H9 (cell line): ENCODE measurements at regions not wholly inside any gene's neighbourhood (a gene's known extent, or its start where the extent isn't known, plus 50 kb on each side); places are given as distances from the start of the nearest gene placed in this dataset.

Experiments
- DNase-seq: peaks from one replicate; pipeline ENCODE4 v3.0.0-alpha.2; 2017
- H2AFZ ChIP-seq: one replicate; pipeline ENCODE4 v1.6.1; 2013; ENCODE audit warnings: mild to moderate bottlenecking, low read length, control low read depth, moderate library complexity
- H2AK5ac ChIP-seq: 2 replicates; pipeline ENCODE4 v1.6.1; 2013; ENCODE audit warnings: low read length, control low read depth, mixed read lengths; ENCODE audit not compliant: insufficient read length
- H2BK120ac ChIP-seq: one replicate; pipeline ENCODE4 v1.6.1; 2013; ENCODE audit warnings: low read depth, mild to moderate bottlenecking, low read length, control low read depth, inconsistent platforms; ENCODE audit not compliant: poor library complexity, severe bottlenecking
- H2BK12ac ChIP-seq: 2 replicates; pipeline ENCODE4 v1.6.1; 2013; ENCODE audit warnings: low read length, control low read depth, mixed read lengths, low read depth; ENCODE audit not compliant: insufficient read length
- H2BK15ac ChIP-seq: 2 replicates; pipeline ENCODE4 v1.6.1; 2013; ENCODE audit warnings: low read depth, low read length, control low read depth
- H2BK20ac ChIP-seq: one replicate; pipeline ENCODE4 v1.6.1; 2013; ENCODE audit warnings: low read depth, mild to moderate bottlenecking, low read length, control low read depth, inconsistent platforms; ENCODE audit not compliant: poor library complexity, severe bottlenecking
- H2BK5ac ChIP-seq: 2 replicates; pipeline ENCODE4 v1.6.1; 2013; ENCODE audit warnings: low read length, control low read depth, mixed read lengths; ENCODE audit not compliant: insufficient read length
- H3K14ac ChIP-seq: 2 replicates; pipeline ENCODE4 v1.6.1; 2013; ENCODE audit warnings: low read length, control low read depth; ENCODE audit not compliant: insufficient read depth
- H3K18ac ChIP-seq: 2 replicates; pipeline ENCODE4 v1.6.1; 2013; ENCODE audit warnings: low read depth, mild to moderate bottlenecking, mixed read lengths, low read length, control low read depth; ENCODE audit not compliant: insufficient read length
- H3K23ac ChIP-seq: 2 replicates; pipeline ENCODE4 v1.6.1; 2013; ENCODE audit warnings: low read length, control low read depth, mixed read lengths, low read depth; ENCODE audit not compliant: insufficient read length
- H3K23me2 ChIP-seq: 2 replicates; pipeline ENCODE4 v1.6.1; 2013; ENCODE audit warnings: low read depth, mild to moderate bottlenecking, mixed read lengths, low read length, control low read depth; ENCODE audit not compliant: insufficient read length, poor library complexity, severe bottlenecking
- H3K27ac ChIP-seq: 2 replicates; pipeline ENCODE4 v1.5.1; 2013; ENCODE audit warnings: low read length, control low read depth, mixed read lengths, low read depth; ENCODE audit not compliant: insufficient read length
- H3K27me3 ChIP-seq: 2 replicates; pipeline ENCODE4 v1.6.1; 2013; ENCODE audit warnings: low read length, control low read depth, inconsistent platforms; ENCODE audit not compliant: insufficient read depth
- H3K4ac ChIP-seq: 2 replicates; pipeline ENCODE4 v1.6.1; 2013; ENCODE audit warnings: low read depth, mild to moderate bottlenecking, control low read depth, inconsistent platforms, low read length, moderate library complexity
- H3K4me1 ChIP-seq: 2 replicates; pipeline ENCODE4 v1.6.1; 2013; ENCODE audit warnings: low read length, control low read depth, inconsistent platforms; ENCODE audit not compliant: insufficient read depth
- H3K4me2 ChIP-seq: 2 replicates; pipeline ENCODE4 v1.6.1; 2013; ENCODE audit warnings: low read length, control low read depth, mixed read lengths; ENCODE audit not compliant: insufficient read length, insufficient read depth
- H3K56ac ChIP-seq: 2 replicates; pipeline ENCODE4 v1.6.1; 2013; ENCODE audit warnings: low read depth, mild to moderate bottlenecking, mixed read lengths, low read length, control low read depth; ENCODE audit not compliant: insufficient read length
- H3K79me1 ChIP-seq: 2 replicates; pipeline ENCODE4 v1.6.1; 2013; ENCODE audit warnings: low read depth, mild to moderate bottlenecking, moderate library complexity, low read length, control low read depth, inconsistent platforms; ENCODE audit not compliant: insufficient read depth, poor library complexity, severe bottlenecking
- H3K79me2 ChIP-seq: 2 replicates; pipeline ENCODE4 v1.6.1; 2013; ENCODE audit warnings: low read length, control low read depth, inconsistent platforms; ENCODE audit not compliant: insufficient read depth
- H3K9ac ChIP-seq: 2 replicates; pipeline ENCODE4 v1.6.1; 2013; ENCODE audit warnings: low read length, control low read depth, mixed read lengths; ENCODE audit not compliant: insufficient read length; ENCODE audit errors: extremely low read depth
- H3K9me3 ChIP-seq: one replicate; pipeline ENCODE4 v1.6.1; 2013; ENCODE audit warnings: low read depth, low read length, inconsistent platforms; ENCODE audit not compliant: control insufficient read depth
- H3T11ph ChIP-seq: one replicate; pipeline ENCODE4 v1.6.1; 2013; ENCODE audit warnings: mild to moderate bottlenecking, low read length, control low read depth, inconsistent platforms
- H4K20me1 ChIP-seq: one replicate; pipeline ENCODE4 v1.6.1; 2013; ENCODE audit not compliant: control insufficient read depth, insufficient read length, insufficient read depth
- H4K5ac ChIP-seq: 2 replicates; pipeline ENCODE4 v1.6.1; 2013; ENCODE audit warnings: low read depth, mild to moderate bottlenecking, mixed read lengths, low read length, control low read depth; ENCODE audit not compliant: insufficient read length
- H4K8ac ChIP-seq: replicated peaks from 2 replicates; pipeline ENCODE4 v1.6.1; 2013; ENCODE audit warnings: low read length, control low read depth, mixed read lengths, low read depth; ENCODE audit not compliant: insufficient read length
- H4K91ac ChIP-seq: 2 replicates; pipeline ENCODE4 v1.6.1; 2013; ENCODE audit warnings: low read depth, mild to moderate bottlenecking, moderate library complexity, mixed read lengths, low read length, control low read depth; ENCODE audit not compliant: insufficient read length
- H3K27ac Mint-ChIP-seq, 3 experiments: 2 replicates in 2 of 3; 3 replicates in 1 of 3; pipeline ENCODE4 v1.8.0; 2020 to 2021; ENCODE audit warnings: mixed read lengths in 3 of 3, mild to moderate bottlenecking in 1 of 3, moderate library complexity in 1 of 3
- H3K27me3 Mint-ChIP-seq: 2 replicates; pipeline ENCODE4 v1.8.0; 2021; ENCODE audit warnings: low read depth, mild to moderate bottlenecking, moderate library complexity, mixed read lengths
- H3K36me3 Mint-ChIP-seq, 3 experiments: 2 replicates in 2 of 3; 3 replicates in 1 of 3; pipeline ENCODE4 v1.8.0; 2020 to 2021; ENCODE audit warnings: low read depth in 3 of 3, mixed read lengths in 3 of 3; ENCODE audit not compliant: insufficient read depth in 1 of 3
- H3K4me1 Mint-ChIP-seq, 2 experiments: 2 replicates each; pipeline ENCODE4 v1.8.0; 2020; ENCODE audit warnings: mixed read lengths in 2 of 2
- H3K4me3 Mint-ChIP-seq, 2 experiments: 2 replicates in 1 of 2; 3 replicates in 1 of 2; pipeline ENCODE4 v1.8.0; 2020 to 2021; ENCODE audit warnings: mild to moderate bottlenecking in 2 of 2, mixed read lengths in 2 of 2, moderate library complexity in 1 of 2
- H3K9me3 Mint-ChIP-seq, 2 experiments: 2 replicates in 1 of 2; 3 replicates in 1 of 2; pipeline ENCODE4 v1.8.0; 2020; ENCODE audit warnings: mild to moderate bottlenecking in 2 of 2, mixed read lengths in 2 of 2, moderate library complexity in 1 of 2
- WGBS: extraction: QIAGEN DNeasy Blood & Tissue Kit; methylation state at CpG from one replicate; pipeline ENCODE4 v1.1.7; 2013; ENCODE audit warnings: missing lambda C conversion rate, low lambda C conversion rate, mixed read lengths; ENCODE audit not compliant: insufficient read length; ENCODE audit errors: extremely low coverage; 5-methylcytosine and 5-hydroxymethylcytosine counted together
- TF ChIP-seq, protein P1 (sequence below): fragments of 200-600 bp; sonication (generic); conservative IDR thresholded peaks from 3 replicates; pipeline ENCODE4 v1.8.0; 2021; ENCODE audit warnings: antibody characterized with exemption, mild to moderate bottlenecking

GRCh38 chr18:43952398-43952797 is 675.1 kb upstream of the SYT4 start:
- Mint-ChIP-seq H3K4me1 (no peaks in the 10 kb centered on the region), H3K27me3 (no peaks in the 10 kb centered on the region), H3K36me3 (peaks cover 0 to 8% (median 7%) of the 10 kb centered on the region in 3 experiments; a peak in 3 of 7 replicates), H3K9me3 (peaks cover 7 to 22% of the 10 kb centered on the region in 2 experiments), H3K4me3 (no peak overlapping the region), H3K27ac (no peak overlapping the region)
- H3K9me3 ChIP-seq: no peaks in the 10 kb centered on the region
- no peak overlapping the region for H4K91ac ChIP-seq
- H3K79me1 ChIP-seq: no peaks in the 10 kb centered on the region
- no peak overlapping the region for H3T11ph ChIP-seq
- no peak overlapping the region for H3K56ac ChIP-seq
- H3K4me2 ChIP-seq: no peak overlapping the region
- H3K9ac ChIP-seq: no peak overlapping the region
- no peak overlapping the region for H3K14ac ChIP-seq
- no peak overlapping the region for H3K18ac ChIP-seq
- H2BK12ac ChIP-seq: no peak overlapping the region
- H4K8ac ChIP-seq: no peak overlapping the region
- no peak overlapping the region for H2AFZ ChIP-seq
- no peak overlapping the region for H3K4ac ChIP-seq
- no peaks in the 10 kb centered on the region for H3K27me3 ChIP-seq
- H3K23ac ChIP-seq: no peak overlapping the region
- no peaks in the 10 kb centered on the region for H3K23me2 ChIP-seq
- H2BK20ac ChIP-seq: no peak overlapping the region
- DNase-seq: no peak
- no peaks in the 10 kb centered on the region for H3K79me2 ChIP-seq
- H2BK5ac ChIP-seq: no peak overlapping the region
- H3K27ac ChIP-seq: no peak overlapping the region
- no peak overlapping the region for H2AK5ac ChIP-seq
- H4K20me1 ChIP-seq: no peaks in the 10 kb centered on the region
- WGBS: no CpG with 5 or more reads among the region's 3 CpGs
- no peaks in the 10 kb centered on the region for H3K4me1 ChIP-seq
- TF ChIP-seq, protein P1, sequence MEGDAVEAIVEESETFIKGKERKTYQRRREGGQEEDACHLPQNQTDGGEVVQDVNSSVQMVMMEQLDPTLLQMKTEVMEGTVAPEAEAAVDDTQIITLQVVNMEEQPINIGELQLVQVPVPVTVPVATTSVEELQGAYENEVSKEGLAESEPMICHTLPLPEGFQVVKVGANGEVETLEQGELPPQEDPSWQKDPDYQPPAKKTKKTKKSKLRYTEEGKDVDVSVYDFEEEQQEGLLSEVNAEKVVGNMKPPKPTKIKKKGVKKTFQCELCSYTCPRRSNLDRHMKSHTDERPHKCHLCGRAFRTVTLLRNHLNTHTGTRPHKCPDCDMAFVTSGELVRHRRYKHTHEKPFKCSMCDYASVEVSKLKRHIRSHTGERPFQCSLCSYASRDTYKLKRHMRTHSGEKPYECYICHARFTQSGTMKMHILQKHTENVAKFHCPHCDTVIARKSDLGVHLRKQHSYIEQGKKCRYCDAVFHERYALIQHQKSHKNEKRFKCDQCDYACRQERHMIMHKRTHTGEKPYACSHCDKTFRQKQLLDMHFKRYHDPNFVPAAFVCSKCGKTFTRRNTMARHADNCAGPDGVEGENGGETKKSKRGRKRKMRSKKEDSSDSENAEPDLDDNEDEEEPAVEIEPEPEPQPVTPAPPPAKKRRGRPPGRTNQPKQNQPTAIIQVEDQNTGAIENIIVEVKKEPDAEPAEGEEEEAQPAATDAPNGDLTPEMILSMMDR: no peak
- no peak overlapping the region for H2BK120ac ChIP-seq
- no peak overlapping the region for H2BK15ac ChIP-seq
- no peak overlapping the region for H4K5ac ChIP-seq
